ENCODE measurements at regions not wholly inside any gene's neighbourhood (a gene's known extent, or its start where the extent isn't known, plus 50 kb on each side); places are given as distances from the start of the nearest gene placed in this dataset.
"Not testable (repeated sequence)": the region's sequence is repeated elsewhere in the genome, so short reads cannot be mapped to it uniquely, and the experiment has no call there.

GRCh38 chr7:150110882-150111281 is 212.3 kb upstream of the LRRC61 start:
- not testable (repeated sequence) for TF ChIP-seq CTCF (IDR thresholded peaks at IDR 0.05 in 2 of 3, conservative IDR thresholded peaks at IDR 0.05 in 1 of 3; ENCODE audit: control insufficient read depth in 2 of 3, extremely low read depth in 1 of 3, insufficient read depth in 1 of 3, low read depth in 3 of 3, low read length in 3 of 3); POLR2A (IDR thresholded peaks at IDR 0.05; ENCODE audit: low read depth, low read length); STAT3 (IDR thresholded peaks at IDR 0.05; ENCODE audit: low read depth, low read length)
